ENCODE measurements at regions not wholly inside any gene's neighbourhood (a gene's known extent, or its start where the extent isn't known, plus 50 kb on each side); places are given as distances from the start of the nearest gene placed in this dataset.

DNA sequence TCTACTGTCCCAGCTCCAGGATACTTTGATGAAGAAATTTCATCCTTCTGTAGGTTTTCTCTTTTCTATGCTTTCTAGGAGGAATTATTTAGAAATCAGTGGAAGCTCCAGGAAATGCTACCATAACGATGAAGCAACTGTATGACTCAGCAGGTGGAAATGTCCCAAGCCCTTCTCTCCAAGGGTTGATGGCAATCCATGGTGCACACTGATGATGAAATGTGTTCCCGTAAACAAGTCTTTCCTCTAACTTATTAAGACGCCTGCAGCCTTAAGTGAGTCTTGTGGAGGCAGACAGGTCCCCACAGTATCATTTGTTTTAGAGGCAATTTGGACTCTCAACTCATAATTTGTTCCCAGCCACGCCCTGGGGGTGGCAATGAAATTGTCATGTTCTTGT lies 777.6 kb upstream of the SOX11 start:
- TF ChIP-seq, protein P1, sequence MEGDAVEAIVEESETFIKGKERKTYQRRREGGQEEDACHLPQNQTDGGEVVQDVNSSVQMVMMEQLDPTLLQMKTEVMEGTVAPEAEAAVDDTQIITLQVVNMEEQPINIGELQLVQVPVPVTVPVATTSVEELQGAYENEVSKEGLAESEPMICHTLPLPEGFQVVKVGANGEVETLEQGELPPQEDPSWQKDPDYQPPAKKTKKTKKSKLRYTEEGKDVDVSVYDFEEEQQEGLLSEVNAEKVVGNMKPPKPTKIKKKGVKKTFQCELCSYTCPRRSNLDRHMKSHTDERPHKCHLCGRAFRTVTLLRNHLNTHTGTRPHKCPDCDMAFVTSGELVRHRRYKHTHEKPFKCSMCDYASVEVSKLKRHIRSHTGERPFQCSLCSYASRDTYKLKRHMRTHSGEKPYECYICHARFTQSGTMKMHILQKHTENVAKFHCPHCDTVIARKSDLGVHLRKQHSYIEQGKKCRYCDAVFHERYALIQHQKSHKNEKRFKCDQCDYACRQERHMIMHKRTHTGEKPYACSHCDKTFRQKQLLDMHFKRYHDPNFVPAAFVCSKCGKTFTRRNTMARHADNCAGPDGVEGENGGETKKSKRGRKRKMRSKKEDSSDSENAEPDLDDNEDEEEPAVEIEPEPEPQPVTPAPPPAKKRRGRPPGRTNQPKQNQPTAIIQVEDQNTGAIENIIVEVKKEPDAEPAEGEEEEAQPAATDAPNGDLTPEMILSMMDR (IDR thresholded peaks at IDR 0.05): no peak
- no peak for TF ChIP-seq POLR2A (IDR thresholded peaks at IDR 0.05)
- no peak for TF ChIP-seq POLR2AphosphoS5 (IDR thresholded peaks at IDR 0.05)

Measured in breast epithelium (tissue), 3 donors.